ENCODE measurements at regions not wholly inside any gene's neighbourhood (a gene's known extent, or its start where the extent isn't known, plus 50 kb on each side); places are given as distances from the start of the nearest gene placed in this dataset.

- Mint-ChIP-seq H3K9me3 (no peaks in the 10 kb centered on the region), H3K27me3 (ENCODE audit: low read depth) (no peaks in the 10 kb centered on the region), H3K4me3 (no peak overlapping the region), H3K4me1 (ENCODE audit: low read depth) (no peaks in the 10 kb centered on the region), H3K36me3 (ENCODE audit: low read depth) (no peaks in the 10 kb centered on the region), H3K27ac (no peak overlapping the region)
Measured at GRCh38 chr15:95096651-95097050, 865.3 kb downstream of the MCTP2 start.

GRCh38 chr15:95097361-95097760, 866.0 kb downstream of the MCTP2 start:
- Mint-ChIP-seq H3K36me3 (ENCODE audit: low read depth) (no peaks in the 10 kb centered on the region), H3K9me3 (no peaks in the 10 kb centered on the region), H3K27me3 (ENCODE audit: low read depth) (no peaks in the 10 kb centered on the region), H3K4me3 (no peak overlapping the region), H3K27ac (no peak overlapping the region), H3K4me1 (ENCODE audit: low read depth) (no peaks in the 10 kb centered on the region)

GRCh38 chr15:95105229-95105628, 873.9 kb downstream of the MCTP2 start:
- Mint-ChIP-seq H3K4me1 (ENCODE audit: low read depth) (no peaks in the 10 kb centered on the region), H3K27ac (no peak overlapping the region), H3K27me3 (ENCODE audit: low read depth) (no peaks in the 10 kb centered on the region), H3K36me3 (ENCODE audit: low read depth) (no peaks in the 10 kb centered on the region), H3K9me3 (no peaks in the 10 kb centered on the region), H3K4me3 (no peak overlapping the region)

DNA sequence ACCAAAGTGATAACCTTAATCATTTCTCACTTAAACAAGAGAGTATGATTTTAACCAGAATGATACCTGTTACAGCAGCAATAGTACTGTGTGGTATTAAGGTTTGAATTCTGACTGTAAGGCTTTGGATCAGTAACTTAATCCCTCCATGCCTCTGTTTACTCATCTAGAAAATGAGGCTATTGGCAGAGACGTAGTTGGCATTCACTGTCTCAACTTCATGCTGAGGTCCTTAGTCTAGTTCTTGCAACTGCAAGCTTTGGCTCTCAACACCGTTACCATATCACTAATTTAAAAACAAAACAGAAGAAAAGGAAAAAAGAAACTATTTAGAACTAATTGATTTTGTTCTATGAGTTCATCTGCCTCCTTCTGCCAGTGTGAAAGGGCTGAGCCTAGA, 875.4 kb downstream of the MCTP2 start:
- H3K27me3 Mint-ChIP-seq (ENCODE audit: low read depth): no peaks in the 10 kb centered on the region

DNA sequence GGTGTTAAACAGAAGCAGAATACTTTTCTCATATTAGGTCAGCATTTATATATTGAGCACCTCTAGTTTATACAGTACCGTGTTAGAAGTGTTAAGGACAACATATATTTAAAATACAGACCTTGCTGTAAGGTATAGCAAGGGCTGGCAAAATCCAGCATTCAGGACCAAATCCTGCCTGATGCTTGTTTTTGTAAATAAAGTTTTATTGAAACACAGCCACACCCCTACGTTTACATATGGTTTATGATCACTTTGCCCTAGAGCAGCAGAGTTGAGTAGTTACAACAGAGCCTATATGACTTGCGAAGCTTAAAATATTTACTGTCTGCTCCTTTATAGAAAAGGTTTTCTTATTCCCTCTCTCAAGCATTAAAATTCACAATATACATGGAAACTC, 877.3 kb downstream of the MCTP2 start:
- no peaks in the 10 kb centered on the region for H3K9me3 Mint-ChIP-seq
- H3K27me3 Mint-ChIP-seq (ENCODE audit: low read depth): no peaks in the 10 kb centered on the region
- no peak overlapping the region for H3K27ac Mint-ChIP-seq
- no peaks in the 10 kb centered on the region for H3K4me1 Mint-ChIP-seq (ENCODE audit: low read depth)
- no peak overlapping the region for H3K4me3 Mint-ChIP-seq
- H3K36me3 Mint-ChIP-seq (ENCODE audit: low read depth): no peaks in the 10 kb centered on the region

More for the DNA sequence above, 875.4 kb downstream of the MCTP2 start:
- Mint-ChIP-seq H3K9me3 (no peaks in the 10 kb centered on the region), H3K27ac (no peak overlapping the region), H3K4me3 (no peak overlapping the region), H3K36me3 (ENCODE audit: low read depth) (no peaks in the 10 kb centered on the region), H3K4me1 (ENCODE audit: low read depth) (no peaks in the 10 kb centered on the region)

DNA sequence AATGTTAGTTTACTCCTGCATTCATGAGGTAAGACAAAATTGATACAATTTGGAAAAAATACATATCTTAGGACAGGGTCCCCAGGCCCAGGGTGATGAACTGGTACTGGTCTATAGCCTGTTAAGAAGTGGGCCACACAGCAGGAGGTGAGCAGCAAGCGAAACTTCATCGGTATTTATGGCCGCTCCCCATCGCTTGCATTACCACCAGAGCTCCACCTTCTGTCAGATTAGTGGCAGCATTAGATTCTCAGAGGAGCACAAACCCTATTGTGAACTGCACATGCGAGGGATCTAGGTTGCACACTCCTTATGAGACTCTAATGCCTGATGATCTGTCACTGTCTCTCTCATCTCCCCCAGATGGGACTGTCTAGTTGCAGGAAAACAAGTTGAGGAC, 880.6 kb downstream of the MCTP2 start:
- H3K27ac Mint-ChIP-seq: no peak overlapping the region
- no peaks in the 10 kb centered on the region for H3K27me3 Mint-ChIP-seq (ENCODE audit: low read depth)
- H3K9me3 Mint-ChIP-seq: no peaks in the 10 kb centered on the region
- no peaks in the 10 kb centered on the region for H3K4me1 Mint-ChIP-seq (ENCODE audit: low read depth)
- H3K4me3 Mint-ChIP-seq: no peak overlapping the region
- no peaks in the 10 kb centered on the region for H3K36me3 Mint-ChIP-seq (ENCODE audit: low read depth)

DNA sequence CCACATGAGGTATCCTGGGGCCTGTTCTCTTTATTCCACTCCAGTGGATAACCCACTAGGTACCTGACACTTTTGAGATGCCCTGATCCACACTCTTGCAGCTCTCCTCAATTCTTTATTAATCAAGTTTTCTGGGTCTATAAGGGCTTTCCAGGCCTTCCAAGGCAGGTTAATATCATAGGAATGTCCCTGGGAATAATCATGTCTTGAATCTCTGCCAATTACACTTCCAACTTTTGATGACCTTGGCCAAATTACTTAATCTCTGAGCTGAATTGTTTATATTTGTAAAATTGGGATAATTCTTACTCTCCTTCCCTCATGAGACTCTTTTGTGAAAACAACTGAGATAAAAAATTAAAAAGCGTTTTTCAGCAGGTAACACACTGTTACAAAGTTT, 881.7 kb downstream of the MCTP2 start:
- no peaks in the 10 kb centered on the region for H3K9me3 Mint-ChIP-seq
- H3K36me3 Mint-ChIP-seq (ENCODE audit: low read depth): no peaks in the 10 kb centered on the region
- H3K27ac Mint-ChIP-seq: no peak overlapping the region
- no peaks in the 10 kb centered on the region for H3K27me3 Mint-ChIP-seq (ENCODE audit: low read depth)
- no peaks in the 10 kb centered on the region for H3K4me1 Mint-ChIP-seq (ENCODE audit: low read depth)
- H3K4me3 Mint-ChIP-seq: no peak overlapping the region

GRCh38 chr15:95119041-95119610, 887.8 kb downstream of the MCTP2 start:
- H3K4me3 Mint-ChIP-seq: no peak overlapping the region
- no peaks in the 10 kb centered on the region for H3K4me1 Mint-ChIP-seq (ENCODE audit: low read depth)
- H3K36me3 Mint-ChIP-seq (ENCODE audit: low read depth): no peaks in the 10 kb centered on the region
- H3K9me3 Mint-ChIP-seq: no peaks in the 10 kb centered on the region
- H3K27me3 Mint-ChIP-seq (ENCODE audit: low read depth): no peaks in the 10 kb centered on the region
- H3K27ac Mint-ChIP-seq: no peak overlapping the region

GRCh38 chr15:95120595-95120994, 889.2 kb downstream of the MCTP2 start:
- no peaks in the 10 kb centered on the region for H3K27me3 Mint-ChIP-seq (ENCODE audit: low read depth)
- no peaks in the 10 kb centered on the region for H3K9me3 Mint-ChIP-seq
- H3K4me1 Mint-ChIP-seq (ENCODE audit: low read depth): no peaks in the 10 kb centered on the region
- H3K4me3 Mint-ChIP-seq: no peak overlapping the region
- no peaks in the 10 kb centered on the region for H3K36me3 Mint-ChIP-seq (ENCODE audit: low read depth)
- H3K27ac Mint-ChIP-seq: no peak overlapping the region

DNA sequence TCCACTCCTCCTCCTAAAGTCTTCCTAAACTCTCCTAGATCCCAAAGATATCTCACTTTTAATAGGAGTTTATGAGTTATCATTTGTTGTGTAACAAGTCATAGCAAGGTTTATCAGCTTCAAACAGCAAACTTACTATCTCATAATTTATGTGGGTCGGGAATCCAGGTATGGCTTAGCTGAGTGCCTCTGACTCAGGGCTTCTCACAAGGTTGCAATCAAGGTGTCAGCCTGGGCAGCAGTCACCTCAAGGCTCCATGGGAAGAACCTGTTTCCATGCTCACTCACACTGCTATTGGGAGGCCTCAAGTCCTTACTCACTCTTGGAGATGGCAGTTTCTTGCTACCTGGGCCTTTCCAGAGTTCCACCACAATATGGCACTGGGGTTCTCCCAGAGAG, 889.8 kb downstream of the MCTP2 start:
- no peak overlapping the region for H3K4me3 Mint-ChIP-seq
- H3K4me1 Mint-ChIP-seq (ENCODE audit: low read depth): no peaks in the 10 kb centered on the region
- H3K36me3 Mint-ChIP-seq (ENCODE audit: low read depth): no peaks in the 10 kb centered on the region
- H3K9me3 Mint-ChIP-seq: no peaks in the 10 kb centered on the region
- no peak overlapping the region for H3K27ac Mint-ChIP-seq
- H3K27me3 Mint-ChIP-seq (ENCODE audit: low read depth): no peaks in the 10 kb centered on the region

DNA sequence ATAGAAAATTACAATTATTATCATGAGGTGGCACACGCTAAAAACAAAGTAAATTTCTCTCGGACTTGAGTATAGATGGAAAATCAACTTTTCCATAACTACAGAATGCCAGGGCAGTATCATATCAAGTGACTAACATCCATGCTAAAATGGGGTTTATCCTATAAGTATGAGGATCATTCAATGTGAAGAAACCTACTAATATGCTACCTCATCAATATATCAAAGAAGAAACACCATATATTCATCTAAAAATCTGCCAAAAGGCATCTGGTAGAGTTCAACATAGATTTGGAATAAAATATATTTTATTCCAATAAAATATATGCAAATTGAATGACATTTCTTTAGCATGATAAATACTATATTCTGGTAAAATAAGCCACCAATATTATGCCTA, 894.4 kb downstream of the MCTP2 start:
- H3K4me1 Mint-ChIP-seq (ENCODE audit: low read depth): no peaks in the 10 kb centered on the region
- no peak overlapping the region for H3K27ac Mint-ChIP-seq
- H3K27me3 Mint-ChIP-seq (ENCODE audit: low read depth): no peaks in the 10 kb centered on the region
- no peaks in the 10 kb centered on the region for H3K36me3 Mint-ChIP-seq (ENCODE audit: low read depth)
- H3K9me3 Mint-ChIP-seq: no peaks in the 10 kb centered on the region
- H3K4me3 Mint-ChIP-seq: no peak overlapping the region

- H3K27ac Mint-ChIP-seq: no peak overlapping the region
- H3K9me3 Mint-ChIP-seq: no peaks in the 10 kb centered on the region
- H3K4me1 Mint-ChIP-seq (ENCODE audit: low read depth): no peaks in the 10 kb centered on the region
- no peaks in the 10 kb centered on the region for H3K27me3 Mint-ChIP-seq (ENCODE audit: low read depth)
- no peaks in the 10 kb centered on the region for H3K36me3 Mint-ChIP-seq (ENCODE audit: low read depth)
- no peak overlapping the region for H3K4me3 Mint-ChIP-seq
Measured at GRCh38 chr15:95127356-95127755, 896.0 kb downstream of the MCTP2 start.

- no peak overlapping the region for H3K27ac Mint-ChIP-seq
- no peaks in the 10 kb centered on the region for H3K4me1 Mint-ChIP-seq (ENCODE audit: low read depth)
- H3K9me3 Mint-ChIP-seq: no peaks in the 10 kb centered on the region
- no peaks in the 10 kb centered on the region for H3K36me3 Mint-ChIP-seq (ENCODE audit: low read depth)
- no peaks in the 10 kb centered on the region for H3K27me3 Mint-ChIP-seq (ENCODE audit: low read depth)
- H3K4me3 Mint-ChIP-seq: no peak overlapping the region
Measured at GRCh38 chr15:95129574-95129973, 898.2 kb downstream of the MCTP2 start.

- H3K27ac Mint-ChIP-seq: no peak overlapping the region
- H3K36me3 Mint-ChIP-seq (ENCODE audit: low read depth): no peaks in the 10 kb centered on the region
- no peaks in the 10 kb centered on the region for H3K27me3 Mint-ChIP-seq (ENCODE audit: low read depth)
- H3K9me3 Mint-ChIP-seq: no peaks in the 10 kb centered on the region
- H3K4me1 Mint-ChIP-seq (ENCODE audit: low read depth): no peaks in the 10 kb centered on the region
- H3K4me3 Mint-ChIP-seq: no peak overlapping the region
Measured at GRCh38 chr15:95131131-95131556, 899.8 kb downstream of the MCTP2 start.

- H3K4me3 Mint-ChIP-seq: no peak overlapping the region
- no peaks in the 10 kb centered on the region for H3K9me3 Mint-ChIP-seq
- H3K36me3 Mint-ChIP-seq (ENCODE audit: low read depth): no peaks in the 10 kb centered on the region
Measured at GRCh38 chr15:95132774-95133173, 901.4 kb downstream of the MCTP2 start.

More at GRCh38 chr15:95132774-95133173, 901.4 kb downstream of the MCTP2 start:
- no peaks in the 10 kb centered on the region for H3K4me1 Mint-ChIP-seq (ENCODE audit: low read depth)
- H3K27ac Mint-ChIP-seq: no peak overlapping the region
- H3K27me3 Mint-ChIP-seq (ENCODE audit: low read depth): no peaks in the 10 kb centered on the region
